ENCODE measurements at regions not wholly inside any gene's neighbourhood (a gene's known extent, or its start where the extent isn't known, plus 50 kb on each side); places are given as distances from the start of the nearest gene placed in this dataset.
"Not testable (repeated sequence)": the region's sequence is repeated elsewhere in the genome, so short reads cannot be mapped to it uniquely, and the experiment has no call there.

DNA sequence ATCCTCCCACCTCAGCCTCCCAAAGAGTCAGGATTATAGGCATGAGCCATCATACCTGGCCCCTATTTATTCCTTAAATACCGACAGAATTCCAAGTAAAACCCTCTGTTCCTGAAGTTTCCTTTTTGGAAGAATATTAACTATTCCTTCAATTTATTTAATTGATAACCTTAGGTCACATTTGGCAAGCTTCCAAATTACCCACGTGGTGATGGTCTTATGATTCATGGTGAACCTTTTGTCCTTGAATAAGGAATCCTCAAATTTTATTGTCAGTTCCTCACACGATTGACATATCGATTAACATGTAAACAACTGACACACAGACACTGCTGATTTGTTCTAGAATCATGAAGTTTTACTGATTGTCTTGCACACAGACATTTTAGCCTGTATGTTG lies 130.6 kb upstream of the LRRC61 start:
- H3K4me1 ChIP-seq (ENCODE audit: insufficient read depth, low read length, poor library complexity, severe bottlenecking); H4K20me1 ChIP-seq (ENCODE audit: insufficient read depth, low read length, poor library complexity, severe bottlenecking); H3K9me2 ChIP-seq (replicated peaks; ENCODE audit: low read depth, low read length); H3K9me3 ChIP-seq (ENCODE audit: insufficient read depth, low read depth, low read length); H3F3A ChIP-seq (ENCODE audit: low read depth); H3K79me2 ChIP-seq (ENCODE audit: insufficient read depth, low read length); H3K36me3 ChIP-seq (ENCODE audit: insufficient read depth, low read length); H2AFZ ChIP-seq (ENCODE audit: low read length); H3K27me3 ChIP-seq (ENCODE audit: insufficient read depth, low read length, poor library complexity, severe bottlenecking); H3K4me3 ChIP-seq (ENCODE audit: low read length, poor library complexity, severe bottlenecking); H3K9ac ChIP-seq (ENCODE audit: low read depth, low read length, poor library complexity, severe bottlenecking); H3K4me2 ChIP-seq (ENCODE audit: low read depth, low read length, poor library complexity, severe bottlenecking): not testable (repeated sequence)

GRCh38 chr7:150193866-150194265 lies 129.3 kb upstream of the LRRC61 start:
- not testable (repeated sequence) for H3K9me2 ChIP-seq (replicated peaks; ENCODE audit: low read depth, low read length); H3K4me3 ChIP-seq (ENCODE audit: low read length, poor library complexity, severe bottlenecking); H3K79me2 ChIP-seq (ENCODE audit: insufficient read depth, low read length); H3K27me3 ChIP-seq (ENCODE audit: insufficient read depth, low read length, poor library complexity, severe bottlenecking); H3K36me3 ChIP-seq (ENCODE audit: insufficient read depth, low read length); H2AFZ ChIP-seq (ENCODE audit: low read length); H4K20me1 ChIP-seq (ENCODE audit: insufficient read depth, low read length, poor library complexity, severe bottlenecking); H3K9me3 ChIP-seq (ENCODE audit: insufficient read depth, low read depth, low read length); H3K4me2 ChIP-seq (ENCODE audit: low read depth, low read length, poor library complexity, severe bottlenecking); H3F3A ChIP-seq (ENCODE audit: low read depth); H3K4me1 ChIP-seq (ENCODE audit: insufficient read depth, low read length, poor library complexity, severe bottlenecking); H3K9ac ChIP-seq (ENCODE audit: low read depth, low read length, poor library complexity, severe bottlenecking)
